Medulla oblongata (tissue), 1 donor: ENCODE measurements at regions not wholly inside any gene's neighbourhood (a gene's known extent, or its start where the extent isn't known, plus 50 kb on each side); places are given as distances from the start of the nearest gene placed in this dataset.

Experiments
- DNase-seq: peaks from one replicate; pipeline ENCODE4 v3.0.0-alpha.2; 2015; ENCODE audit errors: extremely low spot score

GRCh38 chr3:178389258-178389657 lies 147.0 kb upstream of the KCNMB2 start:
- DNase-seq = no peak

GRCh38 chr3:178392511-178392926 lies 143.7 kb upstream of the KCNMB2 start:
- DNase-seq = no peak

DNA sequence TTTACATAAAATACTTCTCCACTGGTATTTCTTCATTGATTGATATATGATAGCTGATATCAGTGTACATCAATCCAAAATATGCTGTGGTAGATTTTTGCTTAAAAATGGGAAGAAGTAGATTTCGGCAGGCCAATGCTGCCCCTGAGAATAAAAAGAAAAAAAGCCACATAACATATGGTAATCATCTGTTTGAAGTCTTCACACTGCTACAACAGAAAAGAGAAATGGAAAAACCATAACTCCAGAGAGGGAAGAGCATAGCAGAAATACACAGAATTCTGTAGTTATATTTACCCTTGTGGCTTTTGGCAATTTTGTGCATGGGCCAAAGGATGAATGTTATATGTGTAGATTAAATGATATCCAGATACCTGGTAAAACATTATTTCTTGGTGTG lies 143.1 kb upstream of the KCNMB2 start:
- DNase-seq = no peak

- DNase-seq = no peak
Observed at GRCh38 chr3:178393824-178394223, 142.4 kb upstream of the KCNMB2 start.

- no peak for DNase-seq
Observed at GRCh38 chr3:178396318-178396717, 139.9 kb upstream of the KCNMB2 start.

DNA sequence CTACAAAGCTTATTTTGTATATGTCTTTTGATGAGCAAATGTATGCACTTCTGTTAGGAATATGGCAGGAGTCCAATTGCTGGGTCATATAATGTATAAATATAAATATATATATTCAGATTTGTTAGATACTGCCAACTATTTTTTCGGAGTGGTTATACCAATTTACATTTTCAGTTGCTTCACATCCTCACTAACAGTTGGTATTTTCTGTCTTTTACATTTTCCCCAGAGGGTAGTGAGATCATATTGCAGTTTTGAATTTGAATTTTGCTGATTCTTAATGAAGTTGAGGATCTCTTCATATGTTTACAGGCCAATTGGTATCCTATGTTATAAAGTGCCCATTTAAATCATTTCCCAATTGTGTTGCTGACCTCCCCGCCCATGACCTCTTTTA lies 139.0 kb upstream of the KCNMB2 start:
- DNase-seq = no peak

DNA sequence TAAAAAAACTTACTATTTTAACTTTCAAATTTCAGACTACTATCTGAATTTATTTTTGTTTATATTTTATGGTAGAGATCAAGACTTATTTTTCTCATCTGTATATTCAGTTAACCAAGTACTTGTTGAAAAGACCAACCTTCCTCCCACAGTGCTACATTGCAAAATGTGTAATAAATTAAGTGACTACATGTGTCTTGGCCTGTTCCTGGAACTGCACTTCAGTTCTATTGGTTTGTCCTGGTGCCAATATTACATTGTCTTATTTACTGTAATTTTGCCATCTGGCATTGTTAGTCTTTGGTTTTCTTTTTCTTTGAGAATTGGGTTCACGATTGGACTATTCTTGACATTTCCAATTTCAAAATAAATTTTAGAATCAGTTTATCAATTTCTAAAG lies 138.4 kb upstream of the KCNMB2 start:
- DNase-seq = no peak

GRCh38 chr3:178404961-178405360 lies 131.3 kb upstream of the KCNMB2 start:
- DNase-seq = no peak

DNA sequence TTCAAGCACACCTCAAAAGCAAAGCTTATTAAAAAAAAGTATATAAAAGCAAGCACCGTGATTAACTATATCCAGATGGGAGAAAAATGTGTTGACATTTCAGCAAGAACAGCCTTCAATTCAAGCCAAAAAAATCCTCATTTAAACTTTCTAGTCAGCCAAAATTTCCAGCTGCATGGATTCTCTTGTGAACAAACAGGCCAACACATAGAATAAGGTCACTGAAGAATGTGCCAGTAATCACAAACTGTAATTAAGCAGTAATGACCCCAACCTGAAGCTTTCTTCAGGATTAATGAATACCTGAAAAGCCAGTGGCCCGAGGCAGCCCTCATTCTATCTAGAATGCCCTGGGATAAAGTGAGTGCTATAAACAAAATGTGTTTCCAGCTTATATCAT lies 130.7 kb upstream of the KCNMB2 start:
- DNase-seq = no peak

- DNase-seq = no peak
Observed at GRCh38 chr3:178406206-178406605, 130.0 kb upstream of the KCNMB2 start.

GRCh38 chr3:178415384-178415783 lies 120.9 kb upstream of the KCNMB2 start:
- DNase-seq = no peak

GRCh38 chr3:178417736-178418135 lies 118.5 kb upstream of the KCNMB2 start:
- no peak for DNase-seq

- no peak for DNase-seq
Observed at GRCh38 chr3:178419071-178419470, 117.2 kb upstream of the KCNMB2 start.

DNA sequence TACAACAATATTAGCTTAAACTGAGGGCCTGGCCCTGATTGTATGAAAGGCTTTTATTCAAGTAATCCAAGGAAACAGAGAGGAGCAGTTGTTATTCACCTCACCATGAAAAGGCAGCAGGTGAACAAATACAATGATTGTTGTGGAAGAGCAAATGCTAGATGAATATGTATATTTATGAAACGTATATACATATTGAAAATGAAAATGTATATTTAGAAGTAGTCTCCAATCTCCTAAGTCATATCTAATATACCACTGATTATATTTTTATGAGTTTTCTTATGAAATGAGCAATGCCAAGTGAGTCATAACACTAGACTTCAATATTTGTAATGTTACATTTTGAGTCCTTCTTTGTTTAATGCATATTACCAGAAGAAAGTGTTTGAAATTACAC lies 116.2 kb upstream of the KCNMB2 start:
- no peak for DNase-seq

GRCh38 chr3:178421069-178421468 lies 115.2 kb upstream of the KCNMB2 start:
- DNase-seq = no peak

DNA sequence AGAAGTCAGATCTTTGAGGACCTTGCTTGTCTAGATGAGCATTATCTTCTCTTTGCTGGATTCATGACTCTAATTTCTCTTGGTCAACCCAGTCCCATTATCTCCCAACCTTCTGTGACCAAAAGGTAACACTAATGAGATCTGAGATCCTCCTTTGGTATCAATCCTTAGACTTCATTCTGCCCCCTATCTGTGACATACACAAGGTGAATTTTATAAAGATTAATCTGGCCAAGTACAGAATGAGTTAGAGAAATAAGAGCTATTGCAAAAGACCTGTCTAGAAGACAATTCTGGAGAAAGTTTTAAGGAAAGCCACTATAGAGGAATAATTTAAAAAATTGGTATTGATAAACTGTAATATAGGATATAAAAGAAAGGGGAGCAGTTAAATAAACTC lies 113.8 kb upstream of the KCNMB2 start:
- DNase-seq = no peak

GRCh38 chr3:178428037-178428436 lies 108.2 kb upstream of the KCNMB2 start:
- no peak for DNase-seq

GRCh38 chr3:178434206-178434805 lies 101.9 kb upstream of the KCNMB2 start:
- DNase-seq = peak; percentile 54

GRCh38 chr3:178435575-178435974 lies 100.7 kb upstream of the KCNMB2 start:
- DNase-seq = no peak

DNA sequence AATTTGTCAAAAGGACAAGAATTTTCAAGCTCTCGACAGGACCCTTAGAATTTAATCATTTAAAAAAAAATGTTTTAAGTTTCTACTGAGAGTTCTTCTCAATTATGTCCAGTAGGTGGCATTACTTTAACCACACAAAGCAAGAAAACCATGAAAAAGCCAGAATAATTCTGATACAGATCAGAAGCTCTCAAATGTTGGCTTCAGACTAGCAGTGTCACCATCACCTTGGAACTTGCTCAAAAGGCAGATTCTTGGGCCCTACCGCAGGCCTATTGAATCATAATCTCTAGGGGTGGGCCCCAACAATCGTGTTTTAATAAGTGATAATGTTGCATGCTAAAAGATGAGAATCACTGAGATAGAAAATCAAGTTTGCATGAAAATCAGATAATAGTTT lies 99.5 kb upstream of the KCNMB2 start:
- peak; percentile 27 for DNase-seq

DNA sequence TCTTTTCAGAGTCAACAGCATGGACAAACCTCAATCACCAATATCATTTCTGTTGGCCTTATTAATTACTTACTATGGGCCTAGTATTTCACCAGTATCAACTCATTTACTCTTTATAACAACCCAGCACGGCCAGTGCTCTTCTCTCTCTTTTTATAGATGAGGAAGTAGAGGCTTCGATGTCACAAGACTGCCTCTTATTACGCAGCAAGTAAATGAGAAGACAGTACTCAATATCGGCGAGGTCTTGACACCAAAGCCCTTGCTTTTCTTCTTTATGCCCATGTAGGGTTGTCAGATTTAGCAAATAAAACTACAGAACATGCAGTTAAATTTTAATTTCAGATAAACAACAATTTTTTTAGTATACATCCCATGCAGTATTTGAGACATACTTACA lies 99.0 kb upstream of the KCNMB2 start:
- DNase-seq = no peak

- no peak for DNase-seq
Observed at GRCh38 chr3:178439504-178439903, 96.7 kb upstream of the KCNMB2 start.

GRCh38 chr3:178440043-178440442 lies 96.2 kb upstream of the KCNMB2 start:
- no peak for DNase-seq

- no peak for DNase-seq
Observed at GRCh38 chr3:178443634-178444033, 92.6 kb upstream of the KCNMB2 start.
